ENCODE measurements at regions not wholly inside any gene's neighbourhood (a gene's known extent, or its start where the extent isn't known, plus 50 kb on each side); places are given as distances from the start of the nearest gene placed in this dataset.

GRCh38 chr2:82412021-82412420 is 2047.1 kb downstream of the SUCLG1 start:
- TF ChIP-seq, protein P1, sequence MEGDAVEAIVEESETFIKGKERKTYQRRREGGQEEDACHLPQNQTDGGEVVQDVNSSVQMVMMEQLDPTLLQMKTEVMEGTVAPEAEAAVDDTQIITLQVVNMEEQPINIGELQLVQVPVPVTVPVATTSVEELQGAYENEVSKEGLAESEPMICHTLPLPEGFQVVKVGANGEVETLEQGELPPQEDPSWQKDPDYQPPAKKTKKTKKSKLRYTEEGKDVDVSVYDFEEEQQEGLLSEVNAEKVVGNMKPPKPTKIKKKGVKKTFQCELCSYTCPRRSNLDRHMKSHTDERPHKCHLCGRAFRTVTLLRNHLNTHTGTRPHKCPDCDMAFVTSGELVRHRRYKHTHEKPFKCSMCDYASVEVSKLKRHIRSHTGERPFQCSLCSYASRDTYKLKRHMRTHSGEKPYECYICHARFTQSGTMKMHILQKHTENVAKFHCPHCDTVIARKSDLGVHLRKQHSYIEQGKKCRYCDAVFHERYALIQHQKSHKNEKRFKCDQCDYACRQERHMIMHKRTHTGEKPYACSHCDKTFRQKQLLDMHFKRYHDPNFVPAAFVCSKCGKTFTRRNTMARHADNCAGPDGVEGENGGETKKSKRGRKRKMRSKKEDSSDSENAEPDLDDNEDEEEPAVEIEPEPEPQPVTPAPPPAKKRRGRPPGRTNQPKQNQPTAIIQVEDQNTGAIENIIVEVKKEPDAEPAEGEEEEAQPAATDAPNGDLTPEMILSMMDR (optimal IDR thresholded peaks at IDR 0.05 in 1 of 3, IDR thresholded peaks at IDR 0.05 in 1 of 3, conservative IDR thresholded peaks at IDR 0.05 in 1 of 3; ENCODE audit: extremely low read depth in 1 of 3, insufficient read depth in 2 of 3, low read length in 3 of 3) = no peak
- no peak for TF ChIP-seq EZH2 (IDR thresholded peaks at IDR 0.05; ENCODE audit: low read length)
